ENCODE measurements at regions not wholly inside any gene's neighbourhood (a gene's known extent, or its start where the extent isn't known, plus 50 kb on each side); places are given as distances from the start of the nearest gene placed in this dataset.
A peak's percentile ranks its signal among the peaks of the same experiment; 100 is the strongest.

DNA sequence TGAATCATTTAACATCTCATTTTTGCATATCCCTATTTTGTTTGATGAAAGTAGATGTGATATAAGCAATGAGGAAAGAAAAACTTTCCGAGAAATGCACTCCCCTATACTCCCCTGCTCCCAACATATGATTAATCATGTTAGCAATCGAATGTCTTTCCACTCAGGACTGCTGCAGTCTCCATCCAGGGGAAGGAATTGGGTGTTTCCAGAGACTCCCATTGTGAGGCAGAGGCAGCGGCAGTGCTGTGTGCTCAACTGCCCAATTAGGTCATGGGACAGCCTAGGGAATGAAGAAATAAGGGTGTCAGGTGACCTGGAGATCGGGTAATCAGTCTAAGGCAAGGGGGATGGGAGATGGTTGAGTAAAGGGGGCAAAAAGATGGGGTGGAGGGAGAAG lies 268.6 kb upstream of the MEIS2 start:
- TF ChIP-seq, protein P1, sequence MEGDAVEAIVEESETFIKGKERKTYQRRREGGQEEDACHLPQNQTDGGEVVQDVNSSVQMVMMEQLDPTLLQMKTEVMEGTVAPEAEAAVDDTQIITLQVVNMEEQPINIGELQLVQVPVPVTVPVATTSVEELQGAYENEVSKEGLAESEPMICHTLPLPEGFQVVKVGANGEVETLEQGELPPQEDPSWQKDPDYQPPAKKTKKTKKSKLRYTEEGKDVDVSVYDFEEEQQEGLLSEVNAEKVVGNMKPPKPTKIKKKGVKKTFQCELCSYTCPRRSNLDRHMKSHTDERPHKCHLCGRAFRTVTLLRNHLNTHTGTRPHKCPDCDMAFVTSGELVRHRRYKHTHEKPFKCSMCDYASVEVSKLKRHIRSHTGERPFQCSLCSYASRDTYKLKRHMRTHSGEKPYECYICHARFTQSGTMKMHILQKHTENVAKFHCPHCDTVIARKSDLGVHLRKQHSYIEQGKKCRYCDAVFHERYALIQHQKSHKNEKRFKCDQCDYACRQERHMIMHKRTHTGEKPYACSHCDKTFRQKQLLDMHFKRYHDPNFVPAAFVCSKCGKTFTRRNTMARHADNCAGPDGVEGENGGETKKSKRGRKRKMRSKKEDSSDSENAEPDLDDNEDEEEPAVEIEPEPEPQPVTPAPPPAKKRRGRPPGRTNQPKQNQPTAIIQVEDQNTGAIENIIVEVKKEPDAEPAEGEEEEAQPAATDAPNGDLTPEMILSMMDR (IDR thresholded peaks at IDR 0.05; ENCODE audit: low read depth, low read length): no peak
- Histone ChIP-seq H3K9me3 (no peaks in the 10 kb centered on the region), H3K36me3 (no peaks in the 10 kb centered on the region), H3K4me1 (peaks cover 18% of the 10 kb centered on the region; the same call in 1 of the 2 replicates), H3K4me3 (ENCODE audit: low read depth, low read length) (no peak overlapping the region), H3K27me3 (no peaks in the 10 kb centered on the region)
- no peak for DNase-seq

DNA sequence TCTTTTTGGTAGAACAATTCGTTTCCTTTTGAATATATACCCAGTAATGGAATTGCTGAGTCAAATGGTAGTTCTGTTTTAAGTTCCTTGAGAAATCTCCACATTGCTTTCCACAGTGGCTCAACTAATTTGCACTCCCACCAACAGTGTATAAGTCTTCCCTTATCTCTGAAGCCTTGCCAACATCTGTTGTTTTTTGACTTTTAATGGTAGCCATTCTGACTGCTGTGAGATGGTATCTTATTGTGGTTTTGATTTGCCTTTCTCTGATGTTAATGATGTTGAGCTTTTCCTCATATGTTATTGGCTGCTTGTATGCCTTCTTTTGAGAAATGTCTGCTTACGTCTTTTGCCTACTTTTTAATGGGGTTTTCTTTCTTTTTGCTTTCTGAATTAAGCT lies 270.6 kb upstream of the MEIS2 start:
- Histone ChIP-seq H3K9me3 (no peaks in the 10 kb centered on the region), H3K4me1 (peaks cover 18% of the 10 kb centered on the region; the same call in 1 of the 2 replicates), H3K27me3 (no peaks in the 10 kb centered on the region), H3K4me3 (ENCODE audit: low read depth, low read length) (no peak overlapping the region), H3K36me3 (no peaks in the 10 kb centered on the region)
- TF ChIP-seq, protein P1 (IDR thresholded peaks at IDR 0.05; ENCODE audit: low read depth, low read length): no peak
- no peak for DNase-seq

DNA sequence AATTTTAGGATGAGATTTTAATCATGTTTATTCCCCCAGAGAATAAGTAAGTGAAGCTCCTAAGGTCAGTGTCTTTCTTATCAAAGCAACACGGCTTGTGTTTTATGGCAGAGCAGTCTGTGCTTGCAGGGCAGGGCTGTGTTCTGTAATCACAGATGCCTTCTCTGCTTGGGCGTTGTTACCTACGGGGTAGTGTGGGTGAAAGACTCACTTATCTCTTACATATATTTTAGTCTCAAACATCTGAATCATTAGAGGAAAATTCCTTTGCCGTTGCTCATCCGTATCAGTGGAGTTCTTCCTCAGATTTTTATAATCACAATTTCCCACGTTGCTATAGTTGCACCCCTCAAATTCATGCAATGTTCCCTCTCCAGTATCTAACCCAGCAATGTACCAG lies 271.7 kb upstream of the MEIS2 start:
- peaks cover 18% of the 10 kb centered on the region; the same call in 1 of the 2 replicates for H3K4me1 ChIP-seq
- no peaks in the 10 kb centered on the region for H3K9me3 ChIP-seq
- H3K36me3 ChIP-seq: no peaks in the 10 kb centered on the region
- H3K4me3 ChIP-seq (ENCODE audit: low read depth, low read length): peak overlapping the region; percentile 7; the same call in 1 of the 2 replicates
- TF ChIP-seq, protein P1 (IDR thresholded peaks at IDR 0.05; ENCODE audit: low read depth, low read length): no peak
- no peaks in the 10 kb centered on the region for H3K27me3 ChIP-seq
- peak; percentile 60 for DNase-seq

DNA sequence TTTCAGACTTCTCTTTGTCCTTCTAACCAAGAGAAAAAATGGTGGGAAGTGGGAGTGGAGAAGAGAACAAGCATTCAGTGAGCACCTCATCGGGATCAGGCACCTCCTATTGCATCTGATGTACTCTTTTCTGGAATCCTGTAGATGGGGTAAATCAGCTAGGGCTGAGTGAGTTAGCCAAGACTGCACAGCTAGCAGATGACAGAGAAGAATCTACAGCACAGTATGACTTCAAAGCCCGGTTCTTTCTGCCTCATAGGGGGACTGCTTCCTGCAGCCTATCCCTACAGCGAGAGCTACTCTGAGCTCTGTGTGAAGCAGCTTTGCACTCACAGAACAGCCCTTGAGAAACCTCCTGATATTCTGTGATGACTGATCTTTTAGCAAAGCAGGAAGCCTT lies 275.2 kb upstream of the MEIS2 start:
- Histone ChIP-seq H3K36me3 (no peaks in the 10 kb centered on the region), H3K9me3 (no peaks in the 10 kb centered on the region), H3K4me1 (peaks cover 18% of the 10 kb centered on the region; the same call in 1 of the 2 replicates), H3K27me3 (no peaks in the 10 kb centered on the region), H3K4me3 (ENCODE audit: low read depth, low read length) (no peak overlapping the region)
- TF ChIP-seq, protein P1 (IDR thresholded peaks at IDR 0.05; ENCODE audit: low read depth, low read length): no peak
- DNase-seq: no peak

DNA sequence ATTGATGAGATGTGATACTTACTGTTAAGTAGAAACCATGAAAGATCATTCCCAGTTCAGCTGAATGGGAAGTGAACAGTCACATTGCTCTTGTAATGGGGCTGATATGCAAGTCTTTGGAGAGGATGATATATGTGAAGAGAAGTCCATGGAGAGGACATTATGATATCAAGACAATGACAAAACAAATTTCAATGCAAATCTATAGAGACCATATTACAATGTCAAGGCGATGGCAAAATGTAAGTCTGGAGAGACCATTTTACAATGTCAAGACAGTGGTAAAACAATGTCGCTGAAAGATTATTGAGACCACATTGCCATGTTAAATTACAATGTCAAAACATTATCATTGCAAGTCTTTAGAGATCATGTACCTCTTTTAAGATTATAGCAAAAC lies 277.1 kb upstream of the MEIS2 start:
- TF ChIP-seq, protein P1 (IDR thresholded peaks at IDR 0.05; ENCODE audit: low read depth, low read length): no peak
- Histone ChIP-seq H3K4me1 (peaks cover 4% of the 10 kb centered on the region; the same call in 1 of the 2 replicates), H3K36me3 (no peaks in the 10 kb centered on the region), H3K9me3 (no peaks in the 10 kb centered on the region), H3K4me3 (ENCODE audit: low read depth, low read length) (no peak overlapping the region), H3K27me3 (no peaks in the 10 kb centered on the region)
- no peak for DNase-seq

DNA sequence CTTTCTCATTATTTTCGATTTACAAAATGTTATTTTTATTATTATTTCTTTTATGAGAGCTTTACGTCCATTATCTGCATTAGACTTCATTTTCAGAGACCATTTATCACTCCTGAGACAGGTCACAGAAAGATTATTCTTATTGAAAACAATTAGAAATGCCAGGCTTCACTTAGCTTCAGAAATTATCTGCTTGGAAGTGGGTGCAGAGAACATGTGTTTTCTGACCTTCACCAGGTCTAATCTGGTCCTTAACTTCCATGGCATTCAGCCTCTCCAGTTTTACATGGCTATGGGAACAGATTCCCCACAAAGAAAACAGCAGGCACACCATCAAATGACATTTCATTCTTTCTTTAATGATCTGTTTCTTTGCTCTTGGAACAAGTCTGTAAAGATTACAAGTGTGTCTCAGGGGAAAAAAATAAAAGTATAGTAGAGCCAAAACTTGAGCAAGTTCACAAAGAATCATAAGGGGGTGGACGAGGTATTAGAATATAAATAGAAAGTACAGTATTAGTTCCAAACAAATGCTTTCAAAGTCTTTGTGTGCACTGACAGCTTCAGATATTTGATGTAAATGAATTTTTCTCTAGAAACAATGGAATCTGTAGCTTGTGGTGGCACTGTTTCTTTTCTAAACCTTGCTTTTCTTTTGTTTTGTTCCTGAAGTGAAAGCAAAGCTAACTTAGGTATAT lies 294.2 kb upstream of the MEIS2 start:
- H3K9me3 ChIP-seq: no peaks in the 10 kb centered on the region; the same call in 1 of the 2 replicates
- peak; percentile 58 for DNase-seq
- TF ChIP-seq, protein P1 (IDR thresholded peaks at IDR 0.05; ENCODE audit: low read depth, low read length): no peak
- peaks cover 55% of the 10 kb centered on the region for H3K4me1 ChIP-seq
- H3K36me3 ChIP-seq: no peaks in the 10 kb centered on the region
- H3K27me3 ChIP-seq: no peaks in the 10 kb centered on the region
- H3K4me3 ChIP-seq (ENCODE audit: low read depth, low read length): no peak overlapping the region
